Adrenal gland (tissue), 9 donors: ENCODE measurements at regions not wholly inside any gene's neighbourhood (a gene's known extent, or its start where the extent isn't known, plus 50 kb on each side); places are given as distances from the start of the nearest gene placed in this dataset.

Source experiments
- DNase-seq, 7 donors: peaks; one replicate each; pipeline ENCODE4 v3.0.0-alpha.2; 2019 to 2020
- H3K27ac ChIP-seq, 5 donors: fragments of 200-600 bp; sonication (generic) in 4 of 5; 1 replicate in 3 of 5; 2 replicates in 2 of 5; pipeline versions ENCODE4 v1.5.1 to v1.8.0; 2016 to 2020; ENCODE audit warnings: mild to moderate bottlenecking in 1 of 5
- H3K27me3 ChIP-seq: fragments of 200-600 bp; 2 replicates; pipeline ENCODE4 v1.8.0; 2021
- H3K36me3 ChIP-seq, 2 donors: fragments of 200-600 bp; replicated peaks in 1 of 2; 1 replicate in 1 of 2; 2 replicates in 1 of 2; pipeline versions ENCODE4 v1.5.1 to v1.8.0; 2018 to 2022
- H3K4me1 ChIP-seq, 2 donors: fragments of 200-600 bp; replicated peaks in 1 of 2; 1 replicate in 1 of 2; 2 replicates in 1 of 2; pipeline versions ENCODE4 v1.5.1 to v1.8.0; 2018 to 2021
- H3K4me3 ChIP-seq, 4 donors: fragments of 200-600 bp; sonication (generic) in 3 of 4; one replicate each; pipeline ENCODE4 v1.5.1; 2016 to 2018
- H3K9me3 ChIP-seq, 3 donors: fragments of 200-600 bp; sonication (generic) in 1 of 3; replicated peaks in 1 of 3; 1 replicate in 2 of 3; 2 replicates in 1 of 3; pipeline versions ENCODE4 v1.5.1 to v1.8.0; 2016 to 2021
- POLR2A ChIP-seq, 2 donors: fragments of 450-650 bp; IDR thresholded peaks; one replicate each; pipeline ENCODE4 v1.6.1; 2017; ENCODE audit warnings: antibody characterized with exemption in 2 of 2, mild to moderate bottlenecking in 2 of 2, moderate library complexity in 1 of 2
- WGBS, 4 donors: extraction: QIAGEN DNeasy Blood & Tissue Kit in 2 of 4; methylation state at CpG; one replicate each; pipeline versions ENCODE4 v1.1.5 to v1.1.7; 2013 to 2017; 5-methylcytosine and 5-hydroxymethylcytosine counted together
- intact Hi-C, 2 donors: fragments of 100-400 bp; cut with DNase I; formaldehyde crosslinking; loops; one replicate each; pipeline versions ENCODE4 v1.14.1 to v1.15.0; 2022 to 2023
- TF ChIP-seq, protein P1 (sequence below), 6 experiments: fragments of 450-650 bp in 4 of 6; fragments of 200-600 bp in 2 of 6; sonication (generic) in 1 of 6; IDR thresholded peaks; 1 replicate in 5 of 6; 2 replicates in 1 of 6; pipeline versions ENCODE4 v1.5.1 to v1.8.0; 2016 to 2021; ENCODE audit warnings: antibody characterized with exemption in 6 of 6, mild to moderate bottlenecking in 2 of 6, moderate library complexity in 1 of 6
- donor health status: healthy with polysubstance abuse.
- donor health status: Bipolar disorder and iron deficiency.
- donor health status: DM: yes; HTN: yes; CAD: no.
- donor health status: DM: no; HTN: no; CAD: no.
- donor health status: DM: no; HTN: no; CAD: no.

DNA sequence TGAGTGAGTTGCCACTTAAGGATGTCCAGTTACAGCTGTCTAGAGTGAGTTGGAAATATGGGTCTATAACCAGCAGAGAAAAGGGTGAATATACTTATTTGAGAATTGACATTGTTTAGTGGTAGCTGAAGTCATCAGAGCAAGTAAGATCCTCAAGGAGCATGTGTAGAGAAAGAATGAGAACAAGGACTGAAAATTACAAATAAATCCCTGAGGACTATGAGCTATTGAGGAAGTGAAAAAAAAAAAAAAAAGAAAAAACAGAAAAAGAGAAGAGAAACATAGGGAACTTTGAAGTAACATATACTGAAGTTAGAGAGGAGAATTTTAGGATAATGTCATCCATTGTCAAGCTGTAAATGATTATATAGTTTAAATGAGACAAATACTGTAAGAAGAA is 134.0 kb upstream of the CCDC68 start:
- no peak for TF ChIP-seq POLR2A (IDR thresholded peaks at IDR 0.05)
- TF ChIP-seq, protein P1, sequence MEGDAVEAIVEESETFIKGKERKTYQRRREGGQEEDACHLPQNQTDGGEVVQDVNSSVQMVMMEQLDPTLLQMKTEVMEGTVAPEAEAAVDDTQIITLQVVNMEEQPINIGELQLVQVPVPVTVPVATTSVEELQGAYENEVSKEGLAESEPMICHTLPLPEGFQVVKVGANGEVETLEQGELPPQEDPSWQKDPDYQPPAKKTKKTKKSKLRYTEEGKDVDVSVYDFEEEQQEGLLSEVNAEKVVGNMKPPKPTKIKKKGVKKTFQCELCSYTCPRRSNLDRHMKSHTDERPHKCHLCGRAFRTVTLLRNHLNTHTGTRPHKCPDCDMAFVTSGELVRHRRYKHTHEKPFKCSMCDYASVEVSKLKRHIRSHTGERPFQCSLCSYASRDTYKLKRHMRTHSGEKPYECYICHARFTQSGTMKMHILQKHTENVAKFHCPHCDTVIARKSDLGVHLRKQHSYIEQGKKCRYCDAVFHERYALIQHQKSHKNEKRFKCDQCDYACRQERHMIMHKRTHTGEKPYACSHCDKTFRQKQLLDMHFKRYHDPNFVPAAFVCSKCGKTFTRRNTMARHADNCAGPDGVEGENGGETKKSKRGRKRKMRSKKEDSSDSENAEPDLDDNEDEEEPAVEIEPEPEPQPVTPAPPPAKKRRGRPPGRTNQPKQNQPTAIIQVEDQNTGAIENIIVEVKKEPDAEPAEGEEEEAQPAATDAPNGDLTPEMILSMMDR (IDR thresholded peaks at IDR 0.05), result no peak
- H3K4me3 ChIP-seq, result no peak overlapping the region
- intact Hi-C loops, result no loop called here
- no peaks in the 10 kb centered on the region for H3K36me3 ChIP-seq
- no peak overlapping the region for H3K27ac ChIP-seq
- no peaks in the 10 kb centered on the region for H3K27me3 ChIP-seq
- no peaks in the 10 kb centered on the region for H3K9me3 ChIP-seq
- no peak for DNase-seq
- H3K4me1 ChIP-seq, result peaks cover 0 to 4% of the 10 kb centered on the region in 2 donors

DNA sequence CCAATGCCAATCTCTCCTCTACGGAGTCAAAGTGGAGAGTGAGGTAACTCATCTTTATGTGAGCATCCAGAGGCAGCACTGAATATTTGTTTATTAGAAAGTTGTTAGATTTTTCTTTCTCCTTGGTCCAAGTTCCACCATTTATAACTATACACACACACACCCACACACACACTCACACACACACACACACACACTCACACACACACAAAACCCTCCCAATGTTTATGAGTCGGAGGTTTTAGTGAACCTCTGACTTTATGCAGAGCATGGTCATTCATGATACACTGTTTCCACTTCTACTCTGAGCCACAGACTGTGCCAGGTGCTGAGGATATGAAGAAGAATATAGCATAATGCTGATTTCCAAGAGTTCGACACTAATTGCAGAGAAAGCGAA is 132.9 kb upstream of the CCDC68 start:
- Histone ChIP-seq H3K4me3 (no peak overlapping the region), H3K4me1 (no peaks in the 10 kb centered on the region), H3K9me3 (no peaks in the 10 kb centered on the region), H3K27me3 (no peaks in the 10 kb centered on the region), H3K36me3 (no peaks in the 10 kb centered on the region), H3K27ac (no peak overlapping the region)
- intact Hi-C loops, result no loop called here
- TF ChIP-seq, protein P1 (IDR thresholded peaks at IDR 0.05), result no peak
- no peak for TF ChIP-seq POLR2A (IDR thresholded peaks at IDR 0.05)
- 73 to 97% (median 89%) methylated on average over 4 of the region's 4 CpGs for WGBS, 4 donors
- DNase-seq, result no peak

DNA sequence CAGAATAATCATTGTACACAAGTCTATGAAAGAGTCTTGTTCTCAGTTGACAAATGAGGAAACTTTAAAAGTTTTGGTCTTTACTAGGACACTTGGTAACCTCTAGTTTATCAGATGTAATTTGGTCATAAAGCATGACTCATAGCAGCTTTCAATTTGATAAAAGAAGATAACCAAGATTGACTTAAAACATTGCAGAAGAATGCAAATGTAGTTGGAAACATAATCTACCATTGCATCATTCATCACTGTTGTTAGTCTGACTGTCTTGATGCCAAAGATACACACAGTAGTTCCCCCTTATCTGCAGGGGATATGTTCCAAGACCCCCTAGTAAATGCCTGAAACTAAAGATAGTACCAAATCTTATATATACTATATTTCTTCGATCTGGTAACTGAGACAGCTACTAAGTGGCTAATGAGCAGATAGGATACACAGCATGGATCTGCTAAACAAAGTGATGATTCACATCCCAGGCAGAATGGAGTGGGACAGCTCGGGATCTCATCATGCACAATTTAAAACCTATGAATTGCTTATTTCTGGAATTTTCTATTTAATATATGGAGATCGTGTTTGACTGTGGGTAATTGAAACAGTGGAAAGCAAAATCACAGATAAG is 131.4 kb upstream of the CCDC68 start:
- no peak overlapping the region for H3K4me3 ChIP-seq
- WGBS, 4 donors, result 55 to 71% (median 65%) methylated on average over 3 of the region's 3 CpGs
- no peaks in the 10 kb centered on the region for H3K36me3 ChIP-seq
- H3K9me3 ChIP-seq, result no peaks in the 10 kb centered on the region
- no peak overlapping the region for H3K27ac ChIP-seq
- H3K4me1 ChIP-seq, result no peaks in the 10 kb centered on the region
- H3K27me3 ChIP-seq, result no peaks in the 10 kb centered on the region
- no peak for DNase-seq
- TF ChIP-seq, protein P1 (IDR thresholded peaks at IDR 0.05), result no peak
- no peak for TF ChIP-seq POLR2A (IDR thresholded peaks at IDR 0.05)
- intact Hi-C loops, result no loop called here

DNA sequence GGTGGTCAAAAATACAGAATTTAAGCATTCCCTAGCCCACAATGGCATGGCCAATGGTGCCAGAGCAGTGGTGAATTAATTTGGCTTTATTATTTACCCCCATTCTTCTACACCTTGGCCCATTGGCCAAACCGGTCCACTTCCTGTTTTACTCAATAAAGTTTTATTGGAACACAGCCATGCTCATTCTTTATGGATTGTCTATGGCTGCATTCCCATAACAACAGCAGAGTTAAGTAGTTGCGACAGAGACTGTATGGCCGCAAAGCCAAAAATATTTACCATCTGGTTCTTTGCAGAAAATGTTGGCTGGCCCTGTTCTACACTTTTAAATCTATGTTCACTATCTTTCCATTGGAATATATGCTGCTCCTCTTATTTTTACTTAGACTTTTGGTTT is 130.3 kb upstream of the CCDC68 start:
- intact Hi-C loops, result no loop called here
- TF ChIP-seq, protein P1 (IDR thresholded peaks at IDR 0.05), result no peak
- TF ChIP-seq POLR2A (IDR thresholded peaks at IDR 0.05), result no peak
- no peak overlapping the region for H3K27ac ChIP-seq
- WGBS, 4 donors, result 84 to 89% (median 86%) methylated on average over 3 of the region's 3 CpGs
- DNase-seq, result no peak
- H3K36me3 ChIP-seq, result no peaks in the 10 kb centered on the region
- H3K9me3 ChIP-seq, result no peaks in the 10 kb centered on the region
- H3K27me3 ChIP-seq, result no peaks in the 10 kb centered on the region
- no peaks in the 10 kb centered on the region for H3K4me1 ChIP-seq
- H3K4me3 ChIP-seq, result no peak overlapping the region
